HG02870 (cell line): ENCODE measurements at regions not wholly inside any gene's neighbourhood (a gene's known extent, or its start where the extent isn't known, plus 50 kb on each side); places are given as distances from the start of the nearest gene placed in this dataset.

ENCODE experiments used
- ATAC-seq: cut with Tn5 transposase; IDR thresholded peaks from one replicate; pipeline ENCODE4 v1.9.1; 2021; ENCODE audit warnings: mild to moderate bottlenecking, moderate library complexity; ENCODE audit not compliant: unreplicated experiment

DNA sequence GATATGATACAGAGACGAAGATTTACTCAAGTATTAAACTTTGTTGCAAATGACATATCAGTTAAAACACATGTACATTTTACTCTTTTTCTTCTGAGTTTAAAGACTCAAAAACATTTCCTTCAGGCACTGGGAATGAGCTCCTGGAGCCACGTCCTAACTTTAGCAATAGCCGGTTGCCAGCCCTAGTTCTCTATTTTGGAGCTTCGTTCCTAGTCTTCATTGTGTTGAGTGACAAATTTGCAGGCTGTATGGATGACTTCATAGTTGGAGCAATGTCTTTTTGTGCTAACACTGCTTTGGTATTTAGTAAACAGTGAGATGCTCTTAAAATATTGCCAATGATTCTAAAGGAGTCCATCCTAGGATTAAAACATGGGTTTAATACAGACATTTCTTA, 190.9 kb downstream of the FAT4 start:
- ATAC-seq = no peak

DNA sequence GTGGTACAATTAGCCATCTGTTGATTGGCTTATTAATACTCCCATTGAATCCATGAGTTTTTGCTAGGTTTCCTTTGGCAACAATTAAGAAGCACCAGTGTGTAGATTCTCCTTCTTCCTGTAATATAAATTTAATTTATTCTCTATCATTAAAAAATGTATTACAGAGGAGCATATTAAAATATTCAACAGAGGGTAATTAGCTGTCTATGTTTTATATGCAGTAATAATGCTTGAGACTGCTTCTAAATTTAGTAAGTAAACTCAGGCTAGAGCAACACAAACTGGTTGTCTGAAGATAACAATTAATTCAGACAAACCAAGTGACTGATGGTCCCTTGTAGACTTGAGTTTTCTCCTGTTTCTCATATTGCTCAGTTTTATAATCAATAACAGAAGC, 192.4 kb downstream of the FAT4 start:
- no peak for ATAC-seq

DNA sequence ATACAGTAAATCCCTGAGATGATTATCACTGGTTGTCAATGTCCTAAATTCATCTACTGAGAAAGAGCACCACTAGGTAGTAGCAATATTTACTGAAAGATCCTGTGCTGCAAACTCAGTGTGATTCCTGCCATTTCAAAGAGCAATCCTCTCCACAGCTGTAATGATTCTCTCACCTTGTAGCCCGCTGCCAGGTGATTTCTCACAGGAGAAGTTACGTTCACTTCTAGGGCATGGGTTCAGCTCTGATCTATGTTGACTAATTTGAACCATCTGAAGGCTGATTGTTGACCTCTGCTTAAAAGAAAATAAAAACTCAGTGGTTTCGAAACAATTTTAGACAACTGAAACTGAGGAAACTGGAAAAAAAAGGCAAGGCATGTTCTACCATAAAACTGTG, 197.0 kb downstream of the FAT4 start:
- no peak for ATAC-seq

DNA sequence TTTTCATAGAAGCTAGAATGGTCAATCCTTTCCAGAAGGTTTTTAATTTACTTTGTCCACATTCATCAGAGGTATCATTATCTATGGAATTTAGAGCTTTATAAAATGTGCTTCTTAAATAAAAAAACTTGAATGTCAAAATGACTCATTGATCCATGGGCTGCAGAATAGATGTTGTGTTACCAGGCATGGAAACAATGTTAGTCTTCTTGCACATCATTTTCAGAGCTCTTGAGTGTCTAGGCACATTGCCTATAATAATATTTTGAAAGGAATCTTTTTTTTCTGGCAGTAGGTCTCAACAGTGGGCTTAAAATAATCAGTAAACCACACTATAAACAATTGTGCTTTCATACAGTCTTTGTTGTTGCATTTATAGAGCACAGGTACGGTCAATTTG, 200.3 kb downstream of the FAT4 start:
- ATAC-seq = no peak

DNA sequence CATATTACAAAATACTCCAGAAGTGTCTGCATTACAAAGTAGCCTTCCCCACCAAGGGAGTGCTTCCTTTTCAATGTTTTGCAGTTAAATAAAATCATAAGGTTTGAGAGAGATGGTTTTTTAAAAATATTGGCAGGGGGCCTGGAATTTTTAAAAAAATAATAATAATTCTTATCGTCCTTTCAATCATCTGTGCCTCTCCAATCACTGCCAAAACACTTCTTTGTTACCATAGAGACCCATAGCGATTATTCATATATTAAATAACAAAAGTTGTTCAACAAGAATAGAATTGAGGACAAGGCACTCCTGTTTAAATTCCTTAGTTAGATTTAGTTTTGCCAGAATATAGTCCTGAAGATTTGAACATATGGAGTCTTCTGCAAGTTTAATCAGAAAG, 203.1 kb downstream of the FAT4 start:
- no peak for ATAC-seq

DNA sequence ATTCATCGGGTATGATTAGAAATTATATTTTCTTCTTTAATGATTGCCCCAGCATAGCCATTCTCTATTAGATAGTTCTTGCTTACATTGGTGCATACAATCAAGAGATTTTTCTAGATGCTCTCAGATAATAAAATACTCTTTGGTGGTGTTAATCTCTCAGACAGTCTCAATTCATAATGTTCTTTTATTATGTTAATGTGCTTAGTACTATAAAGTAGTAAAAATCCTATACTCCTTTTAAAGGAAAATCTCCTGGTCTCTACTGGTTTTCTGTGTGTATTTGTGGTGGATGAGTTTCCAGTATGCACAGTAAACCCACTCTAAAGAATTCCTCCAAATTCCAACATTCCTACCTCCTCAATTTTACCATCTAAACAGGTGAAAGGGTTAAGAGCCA, 203.5 kb downstream of the FAT4 start:
- ATAC-seq = no peak

DNA sequence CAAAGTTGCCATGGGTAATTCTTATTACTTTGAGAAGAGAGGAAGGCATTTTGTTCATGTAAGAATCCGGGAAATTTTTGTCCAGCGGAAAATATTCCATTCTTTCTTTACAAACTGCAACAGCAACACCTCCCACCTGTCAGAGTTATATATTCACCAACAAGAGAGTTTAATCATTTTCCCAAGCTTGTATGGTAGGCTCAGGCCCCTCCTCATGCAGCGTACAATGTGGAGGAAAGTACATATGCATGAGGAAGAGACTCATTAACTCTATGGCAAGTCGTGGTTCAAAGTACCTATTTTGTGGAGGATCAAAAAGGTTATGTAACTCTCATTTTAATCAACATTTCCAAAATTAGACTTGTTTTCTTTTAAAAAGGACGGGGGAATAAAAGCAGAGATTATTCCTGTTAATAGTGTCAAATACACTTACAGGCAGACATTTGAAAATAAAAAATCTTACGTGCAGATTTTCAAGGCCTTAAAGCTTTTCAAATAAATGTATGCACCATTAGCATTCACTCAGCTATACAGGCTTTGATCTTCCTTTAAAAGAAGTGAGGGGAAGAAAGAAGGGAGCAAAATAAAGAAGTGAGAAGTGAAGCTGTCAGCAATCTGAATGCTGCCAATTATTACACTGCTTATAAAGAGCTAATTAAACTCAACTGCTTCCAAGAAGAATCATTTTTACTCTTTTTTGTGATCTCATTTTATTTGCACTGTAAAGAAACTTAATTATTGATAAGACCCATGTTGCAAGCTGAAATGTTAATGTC, 204.8 kb downstream of the FAT4 start:
- no peak for ATAC-seq

DNA sequence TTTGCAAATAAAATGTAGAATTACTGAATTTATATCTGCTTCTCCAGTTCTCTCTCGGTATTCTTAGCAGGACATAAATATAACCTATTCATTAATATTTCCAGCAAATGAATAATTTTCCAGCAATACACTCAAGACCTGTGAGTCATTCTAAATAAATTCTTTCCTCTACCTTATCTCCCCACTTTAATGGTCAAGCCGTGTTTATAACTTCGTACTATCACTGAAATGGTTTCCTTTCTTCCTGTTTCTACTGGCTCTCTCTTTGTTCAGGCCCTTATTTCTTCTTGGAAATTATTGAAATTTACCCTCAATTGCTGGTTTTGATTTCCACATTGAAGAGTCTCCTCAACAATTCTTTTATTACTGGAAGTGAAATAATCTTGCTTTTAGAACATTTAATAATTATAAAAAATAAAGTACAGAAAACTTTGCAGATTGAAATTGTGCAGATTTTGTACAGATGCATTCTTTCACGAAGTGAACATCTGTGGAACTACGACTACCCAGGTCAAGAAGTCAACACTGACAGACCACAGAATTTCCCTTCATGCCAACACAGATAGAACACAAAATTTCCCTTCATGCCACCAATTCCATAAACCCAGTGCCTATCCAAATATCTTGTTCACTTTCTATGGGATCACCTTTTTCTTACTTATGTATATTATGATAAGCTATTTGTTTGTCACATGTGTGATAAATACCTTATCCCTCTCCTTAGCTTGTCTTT, 205.7 kb downstream of the FAT4 start:
- ATAC-seq = no peak

DNA sequence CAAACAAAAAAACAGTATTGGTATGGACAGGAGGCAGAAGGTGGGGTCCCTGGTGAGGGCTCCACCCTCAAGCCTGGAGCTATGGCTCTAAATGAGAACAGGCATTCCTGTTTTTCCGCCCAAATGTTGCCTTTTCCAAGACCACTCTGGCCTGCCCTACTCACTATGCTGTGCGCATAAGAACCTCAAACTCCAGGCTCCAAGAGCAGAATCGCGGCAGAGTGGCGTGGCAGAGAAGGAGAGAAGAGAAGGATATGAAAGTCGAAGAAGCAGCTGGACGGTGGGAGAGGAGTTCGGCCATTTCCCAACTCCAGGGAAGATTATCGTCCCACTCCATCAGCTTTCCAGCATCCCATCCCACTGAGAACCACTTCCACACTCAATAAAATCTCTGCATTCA, 207.8 kb downstream of the FAT4 start:
- ATAC-seq = no peak

DNA sequence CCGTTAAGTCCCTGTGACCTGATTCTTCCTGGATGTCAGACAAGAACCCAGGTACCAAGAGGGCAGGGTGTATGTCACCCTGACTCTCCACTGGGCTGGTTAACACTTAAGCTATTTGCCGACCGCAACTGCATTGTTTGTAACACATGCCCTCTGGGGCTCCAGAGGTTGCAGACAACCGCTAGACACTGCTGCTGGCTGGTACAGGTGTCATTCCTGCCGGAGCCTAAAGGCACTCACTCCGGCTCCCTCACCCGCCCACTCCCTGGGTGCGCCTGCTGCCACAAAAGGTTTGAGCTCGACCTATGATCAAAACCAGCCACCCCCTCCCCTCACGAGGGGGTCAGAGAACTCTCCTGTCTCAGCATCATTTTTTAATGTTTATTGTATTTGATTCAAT, 208.2 kb downstream of the FAT4 start:
- ATAC-seq = no peak

DNA sequence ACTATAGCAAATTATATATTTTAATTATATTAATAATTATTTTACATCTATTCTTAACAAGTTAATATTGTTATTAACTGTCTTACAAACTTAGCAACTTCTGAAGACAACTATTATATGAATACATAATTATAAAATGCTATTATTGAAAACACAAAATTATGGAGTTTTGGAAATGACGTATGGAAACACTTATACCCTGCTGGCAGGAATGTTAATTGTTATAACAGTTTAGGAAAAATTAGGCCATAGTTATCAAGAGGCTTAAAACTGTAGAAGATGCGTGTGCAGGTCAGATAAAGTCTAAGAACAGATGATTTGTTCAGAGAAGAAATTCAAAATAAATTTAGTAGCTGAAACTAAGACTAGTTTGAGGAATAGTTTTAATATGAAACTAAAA, 211.7 kb downstream of the FAT4 start:
- no peak for ATAC-seq

DNA sequence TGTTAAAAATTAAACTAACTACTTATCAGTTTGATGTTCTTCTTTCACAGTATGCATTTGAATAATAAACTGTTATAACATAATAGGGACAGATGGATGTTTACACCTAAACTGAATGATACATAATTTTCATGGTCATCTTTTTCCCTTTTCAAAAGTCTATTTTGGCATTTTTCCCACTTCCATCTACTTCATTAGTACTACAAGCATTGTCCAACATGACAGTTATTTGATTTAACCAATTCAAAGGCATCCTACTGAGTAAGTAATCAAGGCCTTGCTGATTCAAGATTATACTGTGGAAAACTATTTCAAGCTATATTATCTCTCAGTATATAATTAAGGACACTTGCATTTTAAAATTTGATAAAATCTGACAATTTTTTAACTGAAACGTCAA, 212.9 kb downstream of the FAT4 start:
- no peak for ATAC-seq

DNA sequence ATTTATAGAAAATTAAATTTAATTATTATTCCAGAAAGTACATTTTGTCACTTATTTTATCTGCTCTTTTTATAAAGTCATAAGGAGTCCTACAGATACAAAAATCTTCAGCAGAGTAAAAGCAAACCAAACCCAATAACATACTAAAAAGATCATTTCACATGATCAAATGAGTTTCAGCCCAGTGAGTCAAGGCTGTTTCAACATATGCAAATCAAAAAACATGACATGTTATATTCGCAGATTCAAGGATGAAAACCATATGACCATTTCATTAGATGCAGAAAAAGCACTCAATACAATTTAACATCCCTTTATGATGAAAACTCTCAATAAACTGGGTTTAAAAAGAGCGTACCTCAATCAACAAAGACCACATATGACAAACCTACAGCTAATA, 214.3 kb downstream of the FAT4 start:
- ATAC-seq = no peak

DNA sequence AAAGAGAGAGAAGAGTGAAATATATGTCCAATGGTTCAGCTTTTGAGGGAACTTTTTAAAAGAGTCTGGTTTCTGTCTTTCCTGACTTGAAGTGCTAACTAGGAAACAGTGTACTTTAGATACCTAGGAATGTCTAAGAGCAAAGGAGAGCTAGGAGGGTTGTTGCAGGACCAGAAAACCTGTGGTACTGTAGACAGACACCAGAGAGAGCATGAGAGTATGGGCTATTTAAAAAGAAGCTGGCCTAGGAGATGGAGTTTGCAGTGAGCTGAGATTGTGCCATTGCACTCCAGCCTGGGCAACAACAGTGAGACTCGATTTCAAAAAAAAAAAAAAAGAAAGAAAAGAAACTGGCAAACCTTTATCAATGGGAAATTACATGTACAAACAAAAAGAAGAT, 223.9 kb downstream of the FAT4 start:
- ATAC-seq = no peak

DNA sequence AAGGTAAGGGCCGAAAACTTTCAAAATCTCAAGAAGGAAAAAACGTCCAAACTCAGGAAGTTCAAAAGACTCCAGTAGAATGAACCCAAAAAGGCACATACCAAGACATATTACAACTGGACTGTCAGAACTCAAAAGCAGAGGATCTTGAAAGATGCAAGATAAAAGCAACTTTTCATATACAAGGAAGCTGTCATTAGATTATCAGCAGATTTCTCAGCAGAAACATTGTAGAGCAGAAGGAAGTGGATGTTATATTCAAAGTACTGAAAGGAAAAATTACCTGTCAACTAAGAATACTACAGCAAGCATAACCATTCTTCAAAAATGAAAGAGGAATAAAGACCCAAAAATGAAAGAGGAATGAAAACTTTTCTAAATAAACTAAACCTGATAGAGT, 224.9 kb downstream of the FAT4 start:
- no peak for ATAC-seq

DNA sequence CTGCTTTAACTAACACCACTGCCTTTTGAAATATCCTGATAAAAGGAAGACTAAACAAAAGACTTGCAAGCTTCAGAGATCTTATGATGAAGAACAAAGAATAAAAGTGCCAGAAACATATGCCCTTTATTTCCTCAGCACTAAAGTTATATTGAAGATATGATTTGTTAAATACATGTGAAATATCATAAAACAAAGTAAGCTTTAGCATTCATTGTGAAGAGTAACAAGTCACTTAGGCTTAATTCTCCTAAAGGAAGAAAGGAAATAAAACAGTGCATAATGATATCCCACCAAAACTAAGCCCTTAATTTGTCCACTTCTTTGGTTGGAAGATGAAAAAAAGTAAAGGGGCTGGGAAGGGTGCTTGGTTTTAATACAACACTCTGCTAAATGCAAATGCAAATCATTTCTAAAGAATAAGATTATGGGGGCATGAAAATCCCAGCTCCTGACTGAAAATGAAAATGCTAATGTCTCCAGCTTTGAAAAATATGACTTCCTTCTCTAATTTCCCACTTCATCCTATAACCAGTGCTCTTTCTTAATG, 227.2 kb downstream of the FAT4 start:
- no peak for ATAC-seq

DNA sequence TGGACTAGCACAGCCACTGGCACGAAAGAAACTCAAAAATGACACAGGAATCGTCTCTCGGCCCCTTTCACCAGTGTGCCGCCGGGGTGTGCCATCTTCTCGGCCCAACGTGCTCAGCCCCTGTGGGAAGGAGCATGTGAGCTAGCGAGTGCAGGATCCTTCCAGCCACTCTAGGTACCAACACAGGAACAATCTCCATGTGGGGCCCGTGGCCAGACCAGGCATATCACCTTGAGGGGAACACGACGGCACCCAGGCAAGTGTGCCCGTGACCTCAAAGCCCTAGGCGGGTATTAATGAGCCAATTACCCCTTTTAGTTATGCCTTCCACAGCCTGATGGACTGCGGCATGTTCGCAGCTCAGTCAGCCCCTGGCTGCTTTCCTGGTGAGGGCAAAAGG, 231.5 kb downstream of the FAT4 start:
- ATAC-seq = no peak

DNA sequence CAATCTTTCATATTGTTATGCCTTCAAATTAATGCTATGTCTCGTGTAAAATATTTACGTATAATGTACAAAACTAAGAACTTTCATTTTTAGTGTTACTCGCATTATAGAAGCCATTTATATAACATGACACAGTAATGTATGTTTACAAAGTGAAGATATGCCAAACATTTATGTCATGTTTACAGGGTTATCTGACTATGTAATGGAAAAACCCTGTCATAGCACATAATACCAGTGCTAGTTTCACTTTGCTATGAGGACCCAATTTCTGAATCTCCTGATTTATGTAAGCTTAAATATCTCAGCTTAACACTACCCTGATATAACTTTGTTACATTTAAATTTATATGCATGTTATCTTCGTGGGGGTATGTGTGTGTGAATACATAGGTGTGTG, 233.1 kb downstream of the FAT4 start:
- no peak for ATAC-seq

DNA sequence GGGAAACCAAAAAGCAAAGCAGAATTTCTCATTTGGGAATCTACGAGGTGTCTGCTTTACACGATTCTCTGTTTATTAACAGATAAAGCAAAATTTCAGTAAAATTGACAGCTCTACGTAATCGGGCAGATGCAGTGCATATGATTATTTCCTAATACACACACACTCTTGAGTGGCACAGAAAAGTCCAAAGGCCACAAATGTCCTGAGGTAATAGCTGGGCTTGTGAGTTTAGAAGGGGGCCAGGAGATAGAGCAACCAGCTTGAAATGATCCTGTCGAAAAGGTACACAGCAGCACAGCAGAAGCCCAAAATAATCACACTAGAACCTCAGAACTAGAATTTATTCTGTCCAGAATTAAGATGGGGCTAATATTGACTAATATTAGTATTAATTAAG, 236.0 kb downstream of the FAT4 start:
- no peak for ATAC-seq

DNA sequence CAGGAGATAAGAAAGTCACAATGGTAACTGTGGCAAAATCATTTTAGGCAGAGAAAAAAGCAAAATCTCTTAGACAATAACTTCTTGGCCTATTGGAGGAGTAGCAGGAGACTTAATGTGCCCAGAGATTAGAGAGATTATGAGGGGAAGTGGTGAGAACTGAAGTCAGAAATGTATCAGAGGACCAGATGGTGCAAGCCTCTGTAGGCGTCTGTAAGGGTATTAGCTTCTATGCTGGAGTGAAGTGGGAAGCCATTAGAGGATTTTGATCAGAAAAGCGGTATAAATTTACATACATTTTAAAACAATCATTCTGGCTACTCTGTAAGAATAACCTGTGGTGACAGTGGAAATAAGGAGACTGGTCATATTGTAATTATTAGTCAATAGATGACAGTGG, 236.7 kb downstream of the FAT4 start:
- ATAC-seq = no peak

DNA sequence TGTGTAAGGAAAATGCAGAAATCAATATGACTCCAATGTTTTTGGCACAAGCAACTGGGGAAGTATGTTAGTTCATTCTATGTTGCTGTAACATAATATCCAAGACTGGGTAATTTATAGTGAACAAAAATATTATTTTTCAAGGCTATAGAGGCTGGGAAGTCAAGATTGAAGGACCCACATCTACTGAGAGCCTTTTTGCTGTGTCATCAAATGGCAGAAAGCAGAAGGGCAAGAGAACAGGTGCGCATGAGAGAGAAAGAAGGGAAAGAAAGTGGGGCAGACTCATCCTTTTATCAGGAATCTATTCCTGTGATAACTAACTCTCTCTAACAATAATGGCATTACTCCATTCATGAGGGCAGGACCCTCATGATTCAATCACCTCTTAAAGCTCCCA, 237.2 kb downstream of the FAT4 start:
- no peak for ATAC-seq

DNA sequence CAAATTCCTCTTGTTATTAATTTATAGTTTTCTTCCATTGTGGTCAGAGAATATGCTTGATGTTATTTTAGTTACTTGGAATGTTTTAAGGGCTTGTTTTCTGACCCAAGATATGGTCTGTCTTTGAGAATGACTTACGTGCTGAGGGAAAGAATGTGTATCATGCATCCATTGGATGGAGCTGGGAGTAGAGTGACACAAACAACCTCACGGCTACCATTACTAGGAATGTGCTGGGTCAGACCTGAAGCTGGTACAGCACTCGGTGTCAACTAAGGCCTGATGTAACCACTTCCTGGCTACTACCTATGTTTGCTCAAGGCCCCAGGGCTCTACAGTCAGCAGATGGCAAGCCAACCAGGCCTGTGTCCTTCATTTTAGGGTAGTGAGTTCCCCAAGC, 257.8 kb downstream of the FAT4 start:
- no peak for ATAC-seq
